Adrenal gland (tissue), 5 donors: ENCODE measurements at regions not wholly inside any gene's neighbourhood (a gene's known extent, or its start where the extent isn't known, plus 50 kb on each side); places are given as distances from the start of the nearest gene placed in this dataset.

Experiments used
- CTCF ChIP-seq, 6 experiments: fragments of 450-650 bp in 4 of 6; fragments of 200-600 bp in 2 of 6; sonication (generic) in 1 of 6; IDR thresholded peaks; 1 replicate in 5 of 6; 2 replicates in 1 of 6; pipeline versions ENCODE4 v1.5.1 to v1.8.0; 2016 to 2021; ENCODE audit warnings: antibody characterized with exemption in 6 of 6, mild to moderate bottlenecking in 2 of 6, moderate library complexity in 1 of 6
- POLR2A ChIP-seq, 2 donors: fragments of 450-650 bp; IDR thresholded peaks; one replicate each; pipeline ENCODE4 v1.6.1; 2017; ENCODE audit warnings: antibody characterized with exemption in 2 of 2, mild to moderate bottlenecking in 2 of 2, moderate library complexity in 1 of 2
- donor health status: DM: no; HTN: no; CAD: no.

DNA sequence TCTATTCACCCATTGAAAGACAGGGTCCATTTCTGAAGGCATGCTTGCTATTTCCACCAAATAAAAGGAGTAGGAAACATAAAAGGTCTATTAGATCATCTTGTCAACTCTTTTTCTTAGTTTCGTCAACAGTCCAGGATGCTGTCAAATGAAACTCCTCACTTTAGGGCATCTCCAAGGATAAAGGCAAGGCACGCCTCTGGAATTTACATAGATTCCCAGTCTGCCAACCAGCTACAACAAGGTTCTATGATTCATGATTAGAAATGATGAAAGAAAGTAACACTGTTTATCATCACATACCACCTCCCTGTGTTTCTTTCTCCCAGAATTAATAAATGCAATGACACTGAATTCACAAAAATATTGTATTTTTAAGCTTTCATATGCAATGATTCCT lies 636.3 kb downstream of the LTN1 start:
- no peak for TF ChIP-seq CTCF (IDR thresholded peaks at IDR 0.05)
- no peak for TF ChIP-seq POLR2A (IDR thresholded peaks at IDR 0.05)
